GM18502 (cell line): ENCODE measurements at regions not wholly inside any gene's neighbourhood (a gene's known extent, or its start where the extent isn't known, plus 50 kb on each side); places are given as distances from the start of the nearest gene placed in this dataset.

Experiments
- ATAC-seq: cut with Tn5 transposase; IDR thresholded peaks from one replicate; pipeline ENCODE4 v1.9.1; 2021; ENCODE audit warnings: mild to moderate bottlenecking; ENCODE audit not compliant: unreplicated experiment, poor library complexity

DNA sequence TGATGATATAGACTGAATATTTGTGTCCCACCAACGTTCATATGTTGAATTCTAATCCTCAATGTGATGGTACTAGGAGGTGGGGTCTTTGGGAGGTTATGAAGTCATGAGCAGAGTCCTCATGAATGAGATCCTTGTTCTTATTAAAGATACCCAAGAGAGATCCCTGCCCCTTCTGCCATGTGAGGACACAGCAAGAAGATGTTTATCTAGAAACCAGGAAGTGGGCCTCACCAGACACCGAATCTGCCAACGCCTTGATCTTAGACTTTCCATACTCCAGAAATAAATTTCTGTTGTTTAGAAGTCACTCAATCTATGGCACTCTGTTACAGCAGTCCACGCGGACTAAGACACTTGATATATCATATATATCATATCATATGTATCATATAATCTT is 67.7 kb upstream of the GCM1 start:
- no peak for ATAC-seq

DNA sequence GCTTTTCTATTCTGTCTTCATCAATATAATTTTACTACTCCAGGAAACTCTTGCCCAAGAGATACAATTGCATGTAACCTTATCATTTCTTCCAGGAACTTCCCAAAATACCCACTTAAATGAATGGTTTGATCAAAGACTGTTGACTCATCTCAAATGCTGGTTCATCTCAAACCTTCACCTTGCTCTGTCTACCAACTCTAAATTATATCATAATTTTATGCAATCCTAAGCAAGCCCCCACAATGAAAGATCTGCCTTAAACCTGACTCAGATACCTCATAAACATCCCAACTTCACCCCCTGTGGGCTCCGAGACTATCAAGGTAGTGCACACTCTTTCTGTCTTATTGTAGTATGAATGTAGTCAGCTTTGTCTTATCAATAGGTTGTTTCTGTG is 65.5 kb upstream of the GCM1 start:
- no peak for ATAC-seq

DNA sequence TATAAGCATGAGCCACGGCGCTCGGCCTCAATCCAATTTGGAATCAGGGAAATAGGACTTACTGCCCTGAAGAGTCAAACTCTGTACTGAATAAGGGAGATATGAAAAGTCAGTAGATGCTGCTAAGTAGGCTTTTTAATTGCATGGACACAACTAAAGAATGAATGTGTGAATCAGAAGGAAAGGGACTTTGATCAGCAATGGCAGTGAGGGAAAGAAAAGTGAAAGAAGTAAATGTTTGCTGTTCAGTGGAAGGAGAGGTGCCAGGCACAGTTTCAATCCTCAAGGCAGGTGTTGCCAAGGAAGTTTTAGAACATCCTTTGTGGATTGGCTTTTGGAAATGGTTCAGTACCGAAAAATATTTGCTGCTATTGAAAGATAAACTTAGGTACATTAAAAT is 62.2 kb upstream of the GCM1 start:
- ATAC-seq = no peak

- no peak for ATAC-seq
These were observed 61.0 kb upstream of the GCM1 start for GRCh38 chr6:53209681-53210080.

- no peak for ATAC-seq
These were observed 57.1 kb upstream of the GCM1 start for GRCh38 chr6:53205778-53206177.

DNA sequence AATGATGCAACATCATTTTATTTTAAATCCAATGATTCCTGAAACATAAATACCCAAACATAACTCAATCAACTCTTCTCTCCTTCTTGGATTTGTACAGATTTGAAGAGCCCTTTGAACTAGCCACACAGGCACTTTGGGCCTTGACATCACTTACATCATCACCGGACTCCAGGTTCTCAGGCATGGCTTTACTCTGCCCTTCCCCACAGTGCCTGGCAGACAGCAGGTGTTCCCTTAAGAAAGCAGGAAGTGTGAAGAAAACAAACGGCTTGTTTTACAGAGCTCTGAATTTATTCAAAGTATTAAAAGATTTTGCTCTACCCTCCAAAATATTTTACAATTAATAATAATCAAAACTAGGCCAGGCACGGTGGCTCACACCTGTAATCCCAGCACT is 54.8 kb upstream of the GCM1 start:
- ATAC-seq = no peak

GRCh38 chr6:53202052-53202451 is 53.4 kb upstream of the GCM1 start:
- no peak for ATAC-seq

- peak; percentile 43 for ATAC-seq
These were observed 52.6 kb upstream of the GCM1 start for GRCh38 chr6:53201270-53201669.

GRCh38 chr6:53199765-53200164 is 51.1 kb upstream of the GCM1 start:
- ATAC-seq = no peak

DNA sequence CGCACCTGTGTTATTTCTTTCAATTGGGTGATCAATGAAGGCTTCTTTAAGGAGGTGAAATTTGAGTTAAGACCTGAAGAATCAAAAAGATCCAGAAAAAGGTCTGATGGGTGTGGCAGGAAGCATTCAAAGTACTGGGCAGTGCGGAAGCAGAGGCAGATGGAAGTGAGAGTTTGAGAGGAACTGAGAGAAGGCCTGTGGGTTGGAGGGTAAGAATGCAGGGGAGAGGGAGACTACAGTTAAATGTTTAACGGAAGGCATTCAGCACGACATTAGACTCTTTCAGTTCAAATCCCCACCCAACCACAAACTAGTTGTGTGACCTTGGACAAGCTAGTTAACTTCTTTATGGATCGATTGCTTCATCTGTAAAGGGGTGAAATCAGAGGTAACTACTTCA is 50.5 kb upstream of the GCM1 start:
- peak; percentile 96 for ATAC-seq
